ENCODE measurements at regions not wholly inside any gene's neighbourhood (a gene's known extent, or its start where the extent isn't known, plus 50 kb on each side); places are given as distances from the start of the nearest gene placed in this dataset.
"Not testable (repeated sequence)": the region's sequence is repeated elsewhere in the genome, so short reads cannot be mapped to it uniquely, and the experiment has no call there.

- peak; percentile 19 to 24 for DNase-seq
Observed at GRCh38 chr21:17387030-17387617, 125.7 kb upstream of the CXADR start.

DNA sequence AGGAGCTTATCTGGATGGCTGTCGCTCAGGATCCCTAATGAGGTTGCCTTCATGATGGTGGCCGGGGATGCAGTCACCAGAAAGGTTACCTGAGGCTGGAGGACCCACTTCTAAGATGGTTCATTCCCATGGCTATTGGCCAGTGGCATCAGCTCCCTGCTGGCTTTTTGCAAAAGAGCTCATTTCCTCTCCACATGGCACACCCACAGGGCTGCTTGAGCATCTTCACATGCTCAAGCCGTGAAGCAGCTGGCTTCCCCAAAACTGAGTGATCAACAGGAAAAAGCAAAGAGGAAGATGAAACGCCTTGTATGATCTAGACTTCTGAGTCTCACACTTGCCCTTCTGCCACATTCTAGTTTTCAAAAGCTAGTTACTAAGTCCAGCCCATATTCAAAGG, 124.6 kb upstream of the CXADR start:
- DNase-seq: no peak

DNA sequence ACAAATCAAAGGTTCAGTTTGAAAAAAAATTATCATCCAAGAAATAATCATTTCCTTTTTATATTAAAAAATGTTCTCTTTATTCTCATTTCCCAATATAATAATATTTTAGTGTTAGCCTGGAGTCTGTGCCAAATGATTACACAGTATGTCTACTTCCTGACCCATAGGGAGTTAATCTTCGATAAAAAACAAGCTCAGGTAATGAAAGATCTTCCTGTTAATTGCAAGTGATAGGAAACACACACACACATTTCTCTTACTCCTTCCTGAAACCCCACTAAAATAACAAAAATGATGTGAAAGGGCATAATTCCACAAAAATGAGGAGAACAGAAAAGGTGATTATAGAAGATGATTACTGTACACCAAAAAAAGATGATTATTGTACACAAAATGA, 123.5 kb upstream of the CXADR start:
- no peak for DNase-seq

GRCh38 chr21:17390569-17390968, 122.3 kb upstream of the CXADR start:
- no peak for DNase-seq

GRCh38 chr21:17391811-17392340, 121.0 kb upstream of the CXADR start:
- no peak for DNase-seq

DNA sequence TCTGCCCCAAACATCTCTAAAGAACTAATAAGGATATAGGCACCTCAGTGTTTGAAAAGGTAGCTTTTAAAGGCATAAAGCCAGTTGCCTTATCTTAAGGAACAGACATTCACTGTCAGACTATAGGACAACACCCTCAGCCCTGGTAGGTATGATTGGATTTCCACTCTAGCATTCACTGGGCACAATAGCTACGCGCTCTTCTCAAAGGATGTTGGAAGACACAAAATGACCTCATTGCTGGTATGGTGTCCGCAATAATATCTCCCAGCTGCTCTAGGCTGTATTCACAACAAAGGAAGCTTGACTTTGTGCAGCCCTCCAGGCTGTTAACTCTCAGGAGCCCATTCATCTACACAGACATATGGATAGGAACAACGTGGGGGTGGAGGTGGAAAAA, 119.4 kb upstream of the CXADR start:
- DNase-seq: no peak

DNA sequence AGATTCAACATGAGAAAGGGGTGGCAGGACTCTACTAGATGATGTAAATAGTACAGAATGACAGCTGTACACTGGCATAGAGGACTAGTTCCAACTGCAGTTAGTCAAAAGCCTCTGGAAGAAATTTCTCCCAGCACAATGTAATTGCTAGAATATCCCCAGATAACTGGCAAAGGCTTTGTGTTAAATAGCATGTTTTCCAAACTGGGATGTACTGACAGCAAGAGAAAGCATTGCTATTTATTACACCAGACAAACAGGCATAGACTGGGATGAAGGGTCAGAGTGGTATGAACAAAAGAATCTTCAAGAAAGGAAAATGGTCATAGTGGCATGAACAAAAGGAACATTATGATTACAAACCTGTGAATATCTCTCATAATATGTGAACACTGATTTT, 115.9 kb upstream of the CXADR start:
- DNase-seq: no peak

DNA sequence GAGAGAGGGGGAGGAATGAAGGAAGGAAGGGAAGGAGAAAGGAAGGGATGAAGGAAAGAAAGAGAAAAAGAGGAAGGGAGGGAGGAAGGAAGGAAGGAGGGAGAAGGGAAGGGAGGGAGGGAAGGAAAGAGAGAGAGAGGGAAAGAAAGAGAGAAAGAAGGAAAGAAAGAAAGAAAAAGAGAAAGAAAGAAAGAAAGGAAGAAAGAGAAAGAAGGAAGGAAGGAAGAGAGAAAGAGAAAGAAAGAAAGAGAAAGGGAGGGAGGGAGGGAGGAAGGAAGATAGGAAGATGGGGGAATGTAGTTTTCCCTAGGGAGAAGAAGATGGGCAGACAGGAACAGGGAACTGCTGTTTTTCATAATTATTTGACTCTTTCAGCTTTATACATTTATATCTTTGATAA, 115.1 kb upstream of the CXADR start:
- DNase-seq: no peak

DNA sequence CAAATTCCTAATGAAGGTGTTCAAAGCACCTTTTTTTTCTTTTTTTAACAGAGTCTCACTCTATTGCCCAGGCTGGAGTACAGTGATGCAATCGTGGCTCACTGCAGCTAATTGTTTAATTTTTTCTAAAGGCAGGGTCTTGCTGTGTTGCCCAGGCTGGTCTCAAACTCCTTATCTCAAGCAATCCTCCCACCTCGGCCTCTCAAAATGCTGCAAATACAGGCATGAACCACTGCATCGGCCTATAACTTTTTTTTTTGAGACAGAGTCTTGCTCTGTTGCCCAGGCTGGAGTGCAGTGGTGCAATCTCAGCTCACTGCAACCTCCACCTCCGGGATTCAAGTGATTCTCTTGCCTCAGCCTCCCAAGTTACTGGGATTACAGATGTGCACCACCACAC, 113.9 kb upstream of the CXADR start:
- DNase-seq: not testable (repeated sequence)

DNA sequence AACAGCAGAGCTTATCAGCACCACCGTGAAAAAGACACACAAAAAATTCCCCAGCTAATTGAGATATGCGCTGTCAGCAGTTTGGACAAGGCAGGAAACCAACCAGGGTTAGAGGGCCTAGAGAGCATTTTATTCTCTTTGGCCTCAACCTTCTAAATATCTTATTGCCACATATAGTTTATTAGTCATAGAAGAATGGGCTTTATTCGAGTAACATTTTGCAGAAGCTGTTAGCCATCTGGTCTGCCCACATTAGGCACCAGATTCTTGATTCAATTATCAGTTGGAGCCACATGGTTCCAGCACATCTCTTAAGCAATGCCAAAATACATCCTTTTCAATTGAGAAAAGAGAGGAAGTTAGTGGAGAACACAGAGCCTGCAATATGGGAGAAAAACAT, 109.9 kb upstream of the CXADR start:
- DNase-seq: no peak

GRCh38 chr21:17406202-17406601, 106.6 kb upstream of the CXADR start:
- DNase-seq: no peak

GRCh38 chr21:17414766-17415165, 98.1 kb upstream of the CXADR start:
- no peak for DNase-seq

DNA sequence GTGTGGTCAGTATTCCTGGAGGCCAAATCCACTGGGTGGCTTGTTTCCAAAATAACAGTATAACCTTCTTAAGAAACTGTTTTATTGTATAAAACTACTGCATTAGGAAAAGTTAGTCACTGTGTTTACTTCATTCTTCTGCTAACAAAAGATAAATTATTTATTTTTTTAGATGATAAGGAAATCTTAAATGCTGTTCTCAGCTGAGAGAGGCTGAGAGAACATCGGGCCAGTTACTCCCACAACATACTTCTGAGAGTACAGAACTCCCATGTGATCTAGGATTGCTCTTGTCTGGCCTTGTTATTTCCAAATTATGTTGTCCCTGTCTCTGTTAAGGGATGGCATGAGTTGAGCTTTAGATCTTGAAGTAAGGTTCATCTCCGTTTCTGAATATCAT, 96.7 kb upstream of the CXADR start:
- no peak for DNase-seq

DNA sequence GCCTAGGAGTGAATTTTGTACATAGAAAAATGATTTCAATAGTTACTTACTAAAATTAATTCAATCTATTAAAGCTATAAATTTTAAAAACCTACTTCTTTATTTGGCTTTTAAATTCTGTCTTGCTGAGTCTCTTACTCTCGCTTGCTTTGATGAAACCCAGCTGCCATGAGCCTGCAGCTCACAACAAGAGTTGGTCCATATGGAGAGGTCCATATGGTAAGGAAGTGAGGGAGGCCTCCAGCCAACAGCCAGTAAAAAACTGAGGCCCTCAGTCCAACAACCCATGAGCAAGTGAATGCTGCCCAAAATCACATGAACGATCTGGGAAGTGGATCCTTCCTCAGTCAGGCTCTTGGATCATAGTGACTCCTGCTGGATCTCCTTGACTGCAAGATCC, 89.9 kb upstream of the CXADR start:
- no peak for DNase-seq

GRCh38 chr21:17427157-17427556, 85.7 kb upstream of the CXADR start:
- DNase-seq: no peak

DNA sequence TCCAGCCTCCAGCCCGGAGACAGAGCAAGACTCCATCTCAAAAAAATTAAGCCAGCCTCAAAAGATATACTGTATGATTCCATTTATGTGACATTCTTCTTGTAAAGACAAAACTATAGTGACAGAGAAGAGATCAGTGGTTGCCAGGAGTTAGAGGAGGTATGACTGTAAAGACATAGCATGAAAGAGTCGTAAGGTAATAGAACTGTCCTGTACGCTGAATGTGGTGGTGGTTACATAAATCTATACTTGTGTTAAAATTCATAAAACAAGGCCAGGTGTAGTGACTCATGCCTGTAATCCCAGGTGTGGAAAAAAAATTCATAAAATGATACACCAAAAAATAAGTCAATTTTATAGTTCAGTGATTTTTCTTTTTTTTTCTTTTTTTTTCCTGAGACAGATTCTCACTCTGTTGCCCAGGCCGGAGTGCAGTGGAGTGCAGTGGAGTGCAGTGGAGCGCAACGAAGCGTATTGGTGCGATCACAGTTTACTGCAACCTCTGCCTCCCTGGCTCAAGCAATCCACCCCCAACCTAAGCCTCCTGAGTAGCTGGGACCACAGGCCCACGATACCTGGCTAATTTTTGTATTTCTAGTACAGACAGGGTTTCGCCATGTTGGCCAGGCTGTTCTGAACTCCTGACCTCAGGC, 84.9 kb upstream of the CXADR start:
- no peak for DNase-seq

DNA sequence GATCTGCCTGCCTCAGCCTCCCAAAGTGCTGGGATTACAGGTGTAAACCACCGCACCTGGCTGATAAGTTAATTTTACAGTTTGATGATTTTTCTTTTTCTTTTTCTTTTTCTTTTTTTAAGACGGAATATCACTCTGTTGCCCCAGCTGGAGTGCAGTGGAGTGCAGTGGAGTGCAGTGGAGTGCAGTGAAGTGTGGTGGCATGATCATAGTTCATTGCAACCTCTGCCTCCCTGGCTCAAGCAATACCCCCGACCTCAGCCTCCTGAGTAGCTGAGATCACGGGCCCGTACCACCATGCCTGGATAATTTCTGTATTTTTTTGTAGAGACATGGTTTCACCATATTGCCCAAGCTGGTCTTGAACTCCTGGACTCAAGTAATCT, 84.4 kb upstream of the CXADR start:
- DNase-seq: no peak

DNA sequence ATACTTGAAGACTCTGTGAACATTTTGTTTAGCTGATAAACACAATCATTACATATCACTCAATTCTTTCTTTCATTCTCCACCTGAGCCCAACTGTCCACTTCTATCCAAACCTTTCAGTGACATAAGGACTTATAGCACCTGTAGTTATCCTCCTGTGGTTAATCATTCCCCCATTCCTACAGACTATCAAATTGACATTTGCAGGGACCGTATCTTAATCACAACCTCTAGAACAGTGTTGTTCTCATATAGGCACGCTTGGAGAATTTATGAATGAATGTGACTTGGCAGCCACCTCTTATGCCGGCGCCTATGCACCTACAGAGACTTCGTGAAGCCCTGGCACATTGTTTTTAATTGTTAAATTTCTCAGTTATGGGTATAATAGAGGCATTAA, 83.9 kb upstream of the CXADR start:
- no peak for DNase-seq

GRCh38 chr21:17429936-17430335, 82.9 kb upstream of the CXADR start:
- no peak for DNase-seq

DNA sequence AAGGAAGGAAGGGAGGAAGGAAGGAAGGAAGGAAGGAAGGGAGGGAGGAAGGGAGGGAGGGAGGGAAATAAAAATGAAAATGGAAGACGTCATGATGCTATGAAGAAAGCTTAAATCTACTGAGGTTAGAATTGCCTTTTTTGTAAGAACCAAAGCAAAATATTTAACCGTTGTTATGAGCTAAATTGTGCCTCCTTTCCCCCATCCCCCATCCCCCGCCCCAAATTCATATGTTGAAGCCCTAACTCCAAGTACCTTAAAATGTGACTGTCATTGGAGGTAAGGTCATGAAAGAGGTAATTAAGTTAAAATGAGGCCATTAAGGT, 80.1 kb upstream of the CXADR start:
- DNase-seq: no peak

DNA sequence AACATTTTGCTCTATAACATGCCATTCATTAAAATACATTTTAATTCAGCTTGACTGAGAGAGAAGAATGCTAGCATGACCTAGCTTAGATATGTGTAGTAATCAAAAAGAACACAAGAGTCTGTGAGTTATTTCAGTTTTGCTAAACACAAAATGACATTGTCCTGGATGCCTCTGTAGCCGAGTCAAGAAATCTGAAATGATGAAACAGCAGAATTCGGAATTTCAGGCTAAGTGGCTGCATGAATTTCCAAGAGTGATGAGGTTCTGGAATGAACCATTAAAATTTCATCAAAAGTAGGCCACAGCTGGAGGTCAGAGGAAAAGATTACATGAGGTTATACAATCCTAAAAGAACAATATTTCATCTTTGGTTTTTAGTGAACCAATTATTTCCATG, 79.1 kb upstream of the CXADR start:
- no peak for DNase-seq

- no peak for DNase-seq
Observed at GRCh38 chr21:17435565-17436543, 77.0 kb upstream of the CXADR start.

DNA sequence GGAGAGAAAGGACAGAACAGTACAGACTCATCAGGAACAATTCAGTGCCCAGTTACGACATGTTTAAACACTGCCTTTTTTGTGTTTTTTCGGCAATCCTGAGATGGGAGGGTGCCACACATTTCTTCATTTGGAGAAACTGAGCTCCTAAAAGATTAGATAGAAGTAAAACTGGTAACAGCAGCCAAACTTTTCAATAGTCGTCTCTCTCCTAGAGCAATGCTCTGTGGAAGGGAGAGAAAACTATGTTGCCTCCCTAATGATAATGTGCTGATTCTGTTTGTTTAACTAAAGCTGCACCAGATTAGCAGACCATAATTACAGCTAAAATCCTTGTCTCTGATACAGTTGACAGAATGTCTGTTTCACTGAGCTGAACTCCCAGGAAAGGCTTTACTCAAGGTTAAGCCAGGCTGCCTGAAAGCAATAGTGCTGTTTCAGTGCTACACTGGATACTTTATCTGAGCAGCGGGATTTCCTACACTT, 76.2 kb upstream of the CXADR start:
- no peak for DNase-seq

- DNase-seq: no peak
Observed at GRCh38 chr21:17438635-17439034, 74.2 kb upstream of the CXADR start.

Data from activated T-cell treated with anti-CD3 and anti-CD28 coated beads, Interleukin-2, amount 50 U/mL, for 48 hours (primary cell).